Limb (tissue), 2 donors: ENCODE measurements at regions not wholly inside any gene's neighbourhood (a gene's known extent, or its start where the extent isn't known, plus 50 kb on each side); places are given as distances from the start of the nearest gene placed in this dataset.
A peak's percentile ranks its signal among the peaks of the same experiment; 100 is the strongest.
"Not testable (repeated sequence)": the region's sequence is repeated elsewhere in the genome, so short reads cannot be mapped to it uniquely, and the experiment has no call there.

Experiments used
- DNase-seq, 2 donors: peaks; one replicate each; pipeline ENCODE4 v3.0.0-alpha.2; 2016; ENCODE audit errors: extremely low spot score in 2 of 2

- no peak for DNase-seq
Observed at GRCh38 chr2:166381-166780, 97.5 kb downstream of the SH3YL1 start.

- no peak for DNase-seq
Observed at GRCh38 chr2:165530-165929, 98.3 kb downstream of the SH3YL1 start.

- DNase-seq = no peak
Observed at GRCh38 chr2:162473-163382, 101.1 kb downstream of the SH3YL1 start.

GRCh38 chr2:161729-162128 lies 102.1 kb downstream of the SH3YL1 start:
- DNase-seq = no peak

GRCh38 chr2:151553-152334 lies 105.4 kb upstream of the FAM110C start:
- no peak for DNase-seq

GRCh38 chr2:145407-145806 lies 99.1 kb upstream of the FAM110C start:
- DNase-seq = no peak

GRCh38 chr2:141611-142010 lies 95.3 kb upstream of the FAM110C start:
- DNase-seq = no peak

- no peak for DNase-seq
Observed at GRCh38 chr2:136666-137065, 90.4 kb upstream of the FAM110C start.

- DNase-seq = peak in 1 of 2 donors; percentile 13
Observed at GRCh38 chr2:133675-134593, 87.6 kb upstream of the FAM110C start.

GRCh38 chr2:126769-127168 lies 80.5 kb upstream of the FAM110C start:
- DNase-seq = not testable (repeated sequence)

GRCh38 chr2:124241-124880 lies 78.1 kb upstream of the FAM110C start:
- no peak for DNase-seq

- DNase-seq = no peak
Observed at GRCh38 chr2:116953-117352, 70.6 kb upstream of the FAM110C start.

- no peak for DNase-seq
Observed at GRCh38 chr2:115303-115702, 69.0 kb upstream of the FAM110C start.

GRCh38 chr2:114616-115015 lies 68.3 kb upstream of the FAM110C start:
- DNase-seq = no peak

GRCh38 chr2:109998-110397 lies 63.7 kb upstream of the FAM110C start:
- DNase-seq = no peak

GRCh38 chr2:108920-109809 lies 62.9 kb upstream of the FAM110C start:
- DNase-seq = no peak

GRCh38 chr2:101016-101415 lies 54.7 kb upstream of the FAM110C start:
- no peak for DNase-seq
